ENCODE measurements at regions not wholly inside any gene's neighbourhood (a gene's known extent, or its start where the extent isn't known, plus 50 kb on each side); places are given as distances from the start of the nearest gene placed in this dataset.

- no peak overlapping the region for H3K4me3 ChIP-seq (ENCODE audit: insufficient read depth, low read depth, low read length)
- DNase-seq (ENCODE audit: low read depth) (peak; percentile 80), FAIRE-seq (peak; percentile 81)
- no peak for TF ChIP-seq CTCF (IDR thresholded peaks at IDR 0.05; ENCODE audit: insufficient read depth, low read depth, low read length)
- Mint-ChIP-seq H3K36me3 (ENCODE audit: low read depth, unreplicated experiment) (no peaks in the 10 kb centered on the region), H3K27me3 (ENCODE audit: low read depth, unreplicated experiment) (no peaks in the 10 kb centered on the region), H3K27ac (ENCODE audit: unreplicated experiment) (no peak overlapping the region), H3K4me3 (ENCODE audit: unreplicated experiment) (no peak overlapping the region), H3K9me3 (ENCODE audit: unreplicated experiment) (no peaks in the 10 kb centered on the region), H3K4me1 (ENCODE audit: low read depth, unreplicated experiment) (peaks cover 28% of the 10 kb centered on the region)
- no peaks in the 10 kb centered on the region for H3K79me2 ChIP-seq (ENCODE audit: insufficient read depth, low read length)
- H3K27ac ChIP-seq (ENCODE audit: low read depth, low read length): no peak overlapping the region
- H3K4me1 ChIP-seq (ENCODE audit: insufficient read depth, low read length): peaks cover 21% of the 10 kb centered on the region
- no peak overlapping the region for H3K9ac ChIP-seq (ENCODE audit: low read length)
- H3K9me3 ChIP-seq (ENCODE audit: insufficient read depth, low read depth, low read length): no peaks in the 10 kb centered on the region
- H2AFZ ChIP-seq (ENCODE audit: low read depth, low read length): no peak overlapping the region
- H4K20me1 ChIP-seq (ENCODE audit: insufficient read depth, low read length): no peaks in the 10 kb centered on the region
- H3K27me3 ChIP-seq (ENCODE audit: insufficient read depth, low read length): no peaks in the 10 kb centered on the region
- peak overlapping the region; percentile 10 for H3K4me2 ChIP-seq (ENCODE audit: low read length)
- no peaks in the 10 kb centered on the region for H3K36me3 ChIP-seq (ENCODE audit: insufficient read depth, low read length)
Measured at GRCh38 chr6:132202574-132202973, 198.7 kb downstream of the MOXD1 start.

- H2AFZ ChIP-seq (ENCODE audit: low read depth, low read length): no peak overlapping the region
- no peaks in the 10 kb centered on the region for H3K27me3 ChIP-seq (ENCODE audit: insufficient read depth, low read length)
- Mint-ChIP-seq H3K27ac (ENCODE audit: unreplicated experiment) (peak overlapping the region; percentile 90), H3K9me3 (ENCODE audit: unreplicated experiment) (peaks cover 2% of the 10 kb centered on the region), H3K27me3 (ENCODE audit: low read depth, unreplicated experiment) (no peaks in the 10 kb centered on the region), H3K4me1 (ENCODE audit: low read depth, unreplicated experiment) (peaks cover 14% of the 10 kb centered on the region), H3K4me3 (ENCODE audit: unreplicated experiment) (no peak overlapping the region), H3K36me3 (ENCODE audit: low read depth, unreplicated experiment) (no peaks in the 10 kb centered on the region)
- H3K36me3 ChIP-seq (ENCODE audit: insufficient read depth, low read length): no peaks in the 10 kb centered on the region
- peaks cover 21% of the 10 kb centered on the region for H3K4me1 ChIP-seq (ENCODE audit: insufficient read depth, low read length)
- H3K27ac ChIP-seq (ENCODE audit: low read depth, low read length): peak overlapping the region; percentile 81
- FAIRE-seq (peak; percentile 93), DNase-seq (ENCODE audit: low read depth) (peak; percentile 78)
- peak overlapping the region; percentile 24 for H3K4me3 ChIP-seq (ENCODE audit: insufficient read depth, low read depth, low read length)
- H4K20me1 ChIP-seq (ENCODE audit: insufficient read depth, low read length): no peaks in the 10 kb centered on the region
- peak overlapping the region; percentile 48 for H3K9ac ChIP-seq (ENCODE audit: low read length)
- no peaks in the 10 kb centered on the region for H3K79me2 ChIP-seq (ENCODE audit: insufficient read depth, low read length)
- TF ChIP-seq EZH2 (IDR thresholded peaks at IDR 0.05; ENCODE audit: insufficient read depth, low read length): no peak
- no peak for TF ChIP-seq CTCF (IDR thresholded peaks at IDR 0.05; ENCODE audit: insufficient read depth, low read depth, low read length)
- peak overlapping the region; percentile 73 for H3K4me2 ChIP-seq (ENCODE audit: low read length)
- H3K9me3 ChIP-seq (ENCODE audit: insufficient read depth, low read depth, low read length): no peaks in the 10 kb centered on the region
Measured at GRCh38 chr6:132199343-132199742, 201.9 kb downstream of the MOXD1 start.

GRCh38 chr6:132198896-132199295, 202.4 kb downstream of the MOXD1 start:
- H3K9ac ChIP-seq (ENCODE audit: low read length): peak overlapping the region; percentile 6

More at GRCh38 chr6:132198896-132199295, 202.4 kb downstream of the MOXD1 start:
- Histone ChIP-seq H3K27ac (ENCODE audit: low read depth, low read length) (peak overlapping the region; percentile 81), H3K79me2 (ENCODE audit: insufficient read depth, low read length) (no peaks in the 10 kb centered on the region), H3K4me2 (ENCODE audit: low read length) (peak overlapping the region; percentile 73), H3K27me3 (ENCODE audit: insufficient read depth, low read length) (no peaks in the 10 kb centered on the region), H3K9me3 (ENCODE audit: insufficient read depth, low read depth, low read length) (no peaks in the 10 kb centered on the region), H3K36me3 (ENCODE audit: insufficient read depth, low read length) (no peaks in the 10 kb centered on the region), H2AFZ (ENCODE audit: low read depth, low read length) (no peak overlapping the region), H4K20me1 (ENCODE audit: insufficient read depth, low read length) (no peaks in the 10 kb centered on the region), H3K4me3 (ENCODE audit: insufficient read depth, low read depth, low read length) (no peak overlapping the region), H3K4me1 (ENCODE audit: insufficient read depth, low read length) (peaks cover 21% of the 10 kb centered on the region)
- H3K4me3 Mint-ChIP-seq (ENCODE audit: unreplicated experiment): no peak overlapping the region
- no peaks in the 10 kb centered on the region for H3K36me3 Mint-ChIP-seq (ENCODE audit: low read depth, unreplicated experiment)
- H3K27me3 Mint-ChIP-seq (ENCODE audit: low read depth, unreplicated experiment): no peaks in the 10 kb centered on the region
- H3K9me3 Mint-ChIP-seq (ENCODE audit: unreplicated experiment): peaks cover 2% of the 10 kb centered on the region
- FAIRE-seq (peak; percentile 49), DNase-seq (ENCODE audit: low read depth) (peak; percentile 87)
- H3K27ac Mint-ChIP-seq (ENCODE audit: unreplicated experiment): no peak overlapping the region
- peaks cover 14% of the 10 kb centered on the region for H3K4me1 Mint-ChIP-seq (ENCODE audit: low read depth, unreplicated experiment)
- TF ChIP-seq EZH2 (IDR thresholded peaks at IDR 0.05; ENCODE audit: insufficient read depth, low read length) (no peak), CTCF (IDR thresholded peaks at IDR 0.05; ENCODE audit: insufficient read depth, low read depth, low read length) (no peak)
